HL-60 (cell line): ENCODE measurements at regions not wholly inside any gene's neighbourhood (a gene's known extent, or its start where the extent isn't known, plus 50 kb on each side); places are given as distances from the start of the nearest gene placed in this dataset.

Experiments
- GABPA ChIP-seq: IDR thresholded peaks from 2 replicates; pipeline ENCODE4 v1.6.1; 2012; ENCODE audit warnings: low read depth
- POLR2AphosphoS5 ChIP-seq: IDR thresholded peaks from 2 replicates; pipeline ENCODE4 v1.6.1; 2012; ENCODE audit warnings: low read depth
- SPI1 ChIP-seq: IDR thresholded peaks from 2 replicates; pipeline ENCODE4 v1.6.1; 2012; ENCODE audit warnings: low read depth, mild to moderate bottlenecking, borderline replicate concordance
- TF ChIP-seq, protein P1 (sequence below): IDR thresholded peaks from one replicate; pipeline ENCODE4 v1.5.1; 2011; ENCODE audit warnings: low read length, control low read depth, inconsistent platforms; ENCODE audit not compliant: insufficient read depth
- TF ChIP-seq, protein P2 (sequence below): IDR thresholded peaks from 2 replicates; pipeline ENCODE4 v1.6.1; 2012; ENCODE audit warnings: low read depth; ENCODE audit not compliant: insufficient replicate concordance

DNA sequence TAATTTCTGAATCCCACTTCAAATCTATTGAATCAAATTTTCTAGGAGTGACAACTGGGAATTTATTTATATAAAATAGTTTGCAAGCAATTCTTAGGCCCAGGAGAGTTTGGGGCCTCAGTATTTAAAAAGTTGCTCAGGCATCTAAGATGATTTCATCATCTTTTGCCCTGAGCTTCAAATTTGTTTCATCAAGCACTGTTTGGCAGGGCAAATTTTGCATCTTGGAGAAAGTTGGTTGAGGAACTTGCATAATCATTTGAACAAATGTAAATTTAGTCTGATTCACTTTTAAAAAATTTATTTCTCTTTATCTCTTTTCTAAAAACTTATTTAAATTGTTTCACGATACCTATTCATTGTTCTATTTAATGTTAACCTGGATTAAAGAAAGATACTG, 702.8 kb downstream of the SI start:
- TF ChIP-seq, protein P1, sequence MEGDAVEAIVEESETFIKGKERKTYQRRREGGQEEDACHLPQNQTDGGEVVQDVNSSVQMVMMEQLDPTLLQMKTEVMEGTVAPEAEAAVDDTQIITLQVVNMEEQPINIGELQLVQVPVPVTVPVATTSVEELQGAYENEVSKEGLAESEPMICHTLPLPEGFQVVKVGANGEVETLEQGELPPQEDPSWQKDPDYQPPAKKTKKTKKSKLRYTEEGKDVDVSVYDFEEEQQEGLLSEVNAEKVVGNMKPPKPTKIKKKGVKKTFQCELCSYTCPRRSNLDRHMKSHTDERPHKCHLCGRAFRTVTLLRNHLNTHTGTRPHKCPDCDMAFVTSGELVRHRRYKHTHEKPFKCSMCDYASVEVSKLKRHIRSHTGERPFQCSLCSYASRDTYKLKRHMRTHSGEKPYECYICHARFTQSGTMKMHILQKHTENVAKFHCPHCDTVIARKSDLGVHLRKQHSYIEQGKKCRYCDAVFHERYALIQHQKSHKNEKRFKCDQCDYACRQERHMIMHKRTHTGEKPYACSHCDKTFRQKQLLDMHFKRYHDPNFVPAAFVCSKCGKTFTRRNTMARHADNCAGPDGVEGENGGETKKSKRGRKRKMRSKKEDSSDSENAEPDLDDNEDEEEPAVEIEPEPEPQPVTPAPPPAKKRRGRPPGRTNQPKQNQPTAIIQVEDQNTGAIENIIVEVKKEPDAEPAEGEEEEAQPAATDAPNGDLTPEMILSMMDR, result no peak
- TF ChIP-seq GABPA (no peak), POLR2AphosphoS5 (no peak), SPI1 (no peak)
- TF ChIP-seq, protein P2, sequence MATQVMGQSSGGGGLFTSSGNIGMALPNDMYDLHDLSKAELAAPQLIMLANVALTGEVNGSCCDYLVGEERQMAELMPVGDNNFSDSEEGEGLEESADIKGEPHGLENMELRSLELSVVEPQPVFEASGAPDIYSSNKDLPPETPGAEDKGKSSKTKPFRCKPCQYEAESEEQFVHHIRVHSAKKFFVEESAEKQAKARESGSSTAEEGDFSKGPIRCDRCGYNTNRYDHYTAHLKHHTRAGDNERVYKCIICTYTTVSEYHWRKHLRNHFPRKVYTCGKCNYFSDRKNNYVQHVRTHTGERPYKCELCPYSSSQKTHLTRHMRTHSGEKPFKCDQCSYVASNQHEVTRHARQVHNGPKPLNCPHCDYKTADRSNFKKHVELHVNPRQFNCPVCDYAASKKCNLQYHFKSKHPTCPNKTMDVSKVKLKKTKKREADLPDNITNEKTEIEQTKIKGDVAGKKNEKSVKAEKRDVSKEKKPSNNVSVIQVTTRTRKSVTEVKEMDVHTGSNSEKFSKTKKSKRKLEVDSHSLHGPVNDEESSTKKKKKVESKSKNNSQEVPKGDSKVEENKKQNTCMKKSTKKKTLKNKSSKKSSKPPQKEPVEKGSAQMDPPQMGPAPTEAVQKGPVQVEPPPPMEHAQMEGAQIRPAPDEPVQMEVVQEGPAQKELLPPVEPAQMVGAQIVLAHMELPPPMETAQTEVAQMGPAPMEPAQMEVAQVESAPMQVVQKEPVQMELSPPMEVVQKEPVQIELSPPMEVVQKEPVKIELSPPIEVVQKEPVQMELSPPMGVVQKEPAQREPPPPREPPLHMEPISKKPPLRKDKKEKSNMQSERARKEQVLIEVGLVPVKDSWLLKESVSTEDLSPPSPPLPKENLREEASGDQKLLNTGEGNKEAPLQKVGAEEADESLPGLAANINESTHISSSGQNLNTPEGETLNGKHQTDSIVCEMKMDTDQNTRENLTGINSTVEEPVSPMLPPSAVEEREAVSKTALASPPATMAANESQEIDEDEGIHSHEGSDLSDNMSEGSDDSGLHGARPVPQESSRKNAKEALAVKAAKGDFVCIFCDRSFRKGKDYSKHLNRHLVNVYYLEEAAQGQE, result no peak
